Natural killer cell (primary cell): ENCODE measurements at regions not wholly inside any gene's neighbourhood (a gene's known extent, or its start where the extent isn't known, plus 50 kb on each side); places are given as distances from the start of the nearest gene placed in this dataset.

Experiments
- ATAC-seq, 3 donors: fragments of 150-1000 bp in 2 of 3; fragments of 200-7000 bp in 1 of 3; cut with Tn5 transposase; 1 replicate in 1 of 3; 2 replicates in 2 of 3; pipeline ENCODE4 v1.10.0; 2021; ENCODE audit warnings: mild to moderate bottlenecking in 2 of 3, moderate library complexity in 2 of 3
- DNase-seq, 2 donors: peaks; one replicate each; pipeline versions ENCODE4 v3.0.0 to v3.0.0-alpha.2; 2013 to 2021; ENCODE audit warnings: mixed read lengths in 1 of 2
- H3K27ac ChIP-seq: one replicate; pipeline ENCODE4 v1.5.1; 2013; ENCODE audit warnings: mild to moderate bottlenecking, low read length
- H3K27me3 ChIP-seq: one replicate; pipeline ENCODE4 v1.6.1; 2013; ENCODE audit warnings: low read length; ENCODE audit not compliant: control insufficient read depth, insufficient read depth
- H3K36me3 ChIP-seq: one replicate; pipeline ENCODE4 v1.6.1; 2013; ENCODE audit warnings: low read length; ENCODE audit not compliant: control insufficient read depth, insufficient read depth
- H3K4me1 ChIP-seq: one replicate; pipeline ENCODE4 v1.6.1; 2013; ENCODE audit warnings: low read length; ENCODE audit not compliant: control insufficient read depth, insufficient read depth
- H3K4me3 ChIP-seq: one replicate; pipeline ENCODE4 v1.5.1; 2013; ENCODE audit warnings: low read length
- H3K9me3 ChIP-seq: one replicate; pipeline ENCODE4 v1.6.1; 2013; ENCODE audit warnings: low read length; ENCODE audit not compliant: control insufficient read depth, insufficient read depth
- H3K27ac Mint-ChIP-seq, 2 donors: one replicate each; pipeline ENCODE4 v1.8.0; 2022; ENCODE audit warnings: mild to moderate bottlenecking in 2 of 2, mixed read lengths in 2 of 2, moderate library complexity in 1 of 2
- H3K27me3 Mint-ChIP-seq, 2 donors: one replicate each; pipeline ENCODE4 v1.8.0; 2022; ENCODE audit warnings: low read depth in 2 of 2, mixed read lengths in 2 of 2
- H3K36me3 Mint-ChIP-seq: one replicate; pipeline ENCODE4 v1.8.0; 2022; ENCODE audit warnings: mixed read lengths
- H3K4me1 Mint-ChIP-seq, 2 donors: one replicate each; pipeline ENCODE4 v1.8.0; 2022; ENCODE audit warnings: mixed read lengths in 2 of 2
- H3K4me3 Mint-ChIP-seq: one replicate; pipeline ENCODE4 v1.8.0; 2022; ENCODE audit warnings: mild to moderate bottlenecking, moderate library complexity, mixed read lengths
- H3K9me3 Mint-ChIP-seq, 2 donors: one replicate each; pipeline ENCODE4 v1.8.0; 2022; ENCODE audit warnings: mixed read lengths in 2 of 2
- CTCF ChIP-seq: fragments of 200-600 bp; IDR thresholded peaks from one replicate; pipeline ENCODE4 v1.8.0; 2022; ENCODE audit warnings: antibody characterized with exemption
- WGBS: methylation state at CpG from one replicate; pipeline ENCODE4 v1.1.7; 2013; ENCODE audit warnings: missing lambda C conversion rate; ENCODE audit not compliant: insufficient coverage; 5-methylcytosine and 5-hydroxymethylcytosine counted together
- intact Hi-C: fragments of 100-400 bp; cut with micrococcal nuclease; formaldehyde crosslinking; loops from one replicate; pipeline ENCODE4 v1.14.2; 2022

DNA sequence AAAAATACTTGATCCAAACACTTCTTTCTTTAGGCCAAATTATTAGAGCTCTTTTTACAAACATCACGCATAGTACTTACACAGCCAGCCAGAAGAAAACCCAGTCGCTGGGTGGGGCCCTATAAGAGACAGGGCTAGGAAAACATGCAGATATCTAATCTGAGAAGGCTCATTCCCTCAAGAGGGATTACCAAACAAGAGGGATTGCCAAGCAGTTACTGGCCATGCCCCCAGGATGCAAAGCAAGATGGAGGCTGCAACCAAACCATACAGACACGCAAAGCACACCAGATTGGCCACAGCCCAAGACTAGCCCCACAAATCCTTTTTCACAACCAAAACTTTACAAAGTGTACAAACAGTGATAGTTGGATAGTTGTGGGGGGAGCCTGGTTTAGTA, 1235.4 kb upstream of the GJE1 start:
- Histone ChIP-seq H3K27ac (no peak overlapping the region), H3K4me1 (no peaks in the 10 kb centered on the region), H3K36me3 (no peaks in the 10 kb centered on the region), H3K4me3 (no peak overlapping the region), H3K27me3 (no peaks in the 10 kb centered on the region), H3K9me3 (peaks cover 8% of the 10 kb centered on the region)
- WGBS = 94% methylated on average over 3 of the region's 3 CpGs
- H3K4me1 Mint-ChIP-seq = no peaks in the 10 kb centered on the region
- TF ChIP-seq CTCF = no peak
- H3K9me3 Mint-ChIP-seq = peaks cover 7 to 13% of the 10 kb centered on the region in 2 donors
- no peaks in the 10 kb centered on the region for H3K36me3 Mint-ChIP-seq
- intact Hi-C loops = no loop called here
- no peak overlapping the region for H3K4me3 Mint-ChIP-seq
- ATAC-seq = no peak
- H3K27ac Mint-ChIP-seq = no peak overlapping the region
- no peaks in the 10 kb centered on the region for H3K27me3 Mint-ChIP-seq
- DNase-seq = no peak

GRCh38 chr6:140893432-140893831, 1239.3 kb upstream of the GJE1 start:
- Histone ChIP-seq H3K9me3 (peaks cover 4% of the 10 kb centered on the region), H3K27ac (no peak overlapping the region), H3K4me3 (no peak overlapping the region), H3K4me1 (no peaks in the 10 kb centered on the region), H3K27me3 (no peaks in the 10 kb centered on the region), H3K36me3 (no peaks in the 10 kb centered on the region)
- H3K27me3 Mint-ChIP-seq = no peaks in the 10 kb centered on the region
- ATAC-seq (no peak), DNase-seq (no peak)
- no peak overlapping the region for H3K27ac Mint-ChIP-seq
- 61% methylated on average over 3 of the region's 4 CpGs for WGBS
- H3K4me3 Mint-ChIP-seq = no peak overlapping the region
- H3K9me3 Mint-ChIP-seq = peaks cover 2 to 14% of the 10 kb centered on the region in 2 donors
- intact Hi-C loops = no loop called here
- no peaks in the 10 kb centered on the region for H3K4me1 Mint-ChIP-seq
- TF ChIP-seq CTCF = no peak
- H3K36me3 Mint-ChIP-seq = no peaks in the 10 kb centered on the region

- H3K4me3 Mint-ChIP-seq = no peak overlapping the region
- no peak for ATAC-seq
These were observed 1252.8 kb upstream of the GJE1 start for GRCh38 chr6:140879946-140880345.

More at GRCh38 chr6:140879946-140880345, 1252.8 kb upstream of the GJE1 start:
- no peak for DNase-seq
- Mint-ChIP-seq H3K9me3 (peaks cover 3 to 4% of the 10 kb centered on the region in 2 donors), H3K27ac (no peak overlapping the region), H3K27me3 (no peaks in the 10 kb centered on the region), H3K36me3 (no peaks in the 10 kb centered on the region), H3K4me1 (no peaks in the 10 kb centered on the region)
- intact Hi-C loops = no loop called here
- TF ChIP-seq CTCF = no peak
- Histone ChIP-seq H3K4me1 (no peaks in the 10 kb centered on the region), H3K9me3 (no peaks in the 10 kb centered on the region), H3K36me3 (no peaks in the 10 kb centered on the region), H3K27ac (no peak overlapping the region), H3K27me3 (no peaks in the 10 kb centered on the region), H3K4me3 (no peak overlapping the region)
